ENCODE measurements at regions not wholly inside any gene's neighbourhood (a gene's known extent, or its start where the extent isn't known, plus 50 kb on each side); places are given as distances from the start of the nearest gene placed in this dataset.

- TF ChIP-seq, protein P1, sequence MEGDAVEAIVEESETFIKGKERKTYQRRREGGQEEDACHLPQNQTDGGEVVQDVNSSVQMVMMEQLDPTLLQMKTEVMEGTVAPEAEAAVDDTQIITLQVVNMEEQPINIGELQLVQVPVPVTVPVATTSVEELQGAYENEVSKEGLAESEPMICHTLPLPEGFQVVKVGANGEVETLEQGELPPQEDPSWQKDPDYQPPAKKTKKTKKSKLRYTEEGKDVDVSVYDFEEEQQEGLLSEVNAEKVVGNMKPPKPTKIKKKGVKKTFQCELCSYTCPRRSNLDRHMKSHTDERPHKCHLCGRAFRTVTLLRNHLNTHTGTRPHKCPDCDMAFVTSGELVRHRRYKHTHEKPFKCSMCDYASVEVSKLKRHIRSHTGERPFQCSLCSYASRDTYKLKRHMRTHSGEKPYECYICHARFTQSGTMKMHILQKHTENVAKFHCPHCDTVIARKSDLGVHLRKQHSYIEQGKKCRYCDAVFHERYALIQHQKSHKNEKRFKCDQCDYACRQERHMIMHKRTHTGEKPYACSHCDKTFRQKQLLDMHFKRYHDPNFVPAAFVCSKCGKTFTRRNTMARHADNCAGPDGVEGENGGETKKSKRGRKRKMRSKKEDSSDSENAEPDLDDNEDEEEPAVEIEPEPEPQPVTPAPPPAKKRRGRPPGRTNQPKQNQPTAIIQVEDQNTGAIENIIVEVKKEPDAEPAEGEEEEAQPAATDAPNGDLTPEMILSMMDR (IDR thresholded peaks at IDR 0.05; ENCODE audit: low read depth, low read length) = no peak
- no peak overlapping the region for H3K4me3 ChIP-seq (ENCODE audit: low read depth, low read length)
These were observed 692.3 kb downstream of the RNF144A start for GRCh38 chr2:7609556-7609955.

DNA sequence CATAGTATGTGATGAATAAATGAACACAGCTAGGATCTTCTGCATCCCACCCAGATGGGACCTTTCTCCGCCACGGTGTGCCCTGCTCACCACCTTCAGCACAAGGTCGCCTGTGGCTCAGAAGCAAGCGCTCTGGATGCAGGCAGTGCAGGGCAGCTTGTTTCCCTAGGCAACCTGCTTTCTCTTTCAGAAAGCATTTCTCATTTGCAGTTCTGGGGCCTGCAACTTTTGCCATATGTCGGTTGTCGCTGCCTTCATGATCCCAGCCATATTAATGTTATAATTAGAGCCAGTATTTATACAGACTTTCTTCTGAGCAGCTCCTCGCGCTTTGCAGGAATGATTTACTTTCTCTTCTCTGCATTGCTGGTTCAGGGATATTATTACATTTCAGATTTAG is 692.8 kb downstream of the RNF144A start:
- H3K4me3 ChIP-seq (ENCODE audit: low read depth, low read length) = no peak overlapping the region
- TF ChIP-seq, protein P1 (IDR thresholded peaks at IDR 0.05; ENCODE audit: low read depth, low read length) = no peak

DNA sequence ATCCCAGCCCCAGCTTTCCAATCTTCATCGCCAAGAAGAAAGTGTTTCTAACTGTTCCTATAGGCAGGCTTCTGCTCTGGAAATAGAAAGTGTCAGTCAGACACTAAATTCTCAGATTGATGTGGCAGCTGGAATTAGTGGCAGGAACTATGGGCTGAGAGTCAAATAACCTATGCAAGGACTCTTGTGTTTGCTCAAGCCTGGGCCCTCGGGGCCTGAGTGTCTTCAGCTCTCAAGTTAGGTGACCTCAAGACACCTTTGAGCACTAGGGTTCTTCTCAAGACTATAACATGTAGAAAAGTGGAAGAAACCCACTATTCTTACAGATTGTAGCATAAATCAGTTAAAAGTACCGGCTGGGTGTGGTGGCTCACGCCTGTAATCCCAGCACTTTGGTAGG is 694.5 kb downstream of the RNF144A start:
- TF ChIP-seq, protein P1 (IDR thresholded peaks at IDR 0.05; ENCODE audit: low read depth, low read length) = no peak
- H3K4me3 ChIP-seq (ENCODE audit: low read depth, low read length) = no peak overlapping the region

DNA sequence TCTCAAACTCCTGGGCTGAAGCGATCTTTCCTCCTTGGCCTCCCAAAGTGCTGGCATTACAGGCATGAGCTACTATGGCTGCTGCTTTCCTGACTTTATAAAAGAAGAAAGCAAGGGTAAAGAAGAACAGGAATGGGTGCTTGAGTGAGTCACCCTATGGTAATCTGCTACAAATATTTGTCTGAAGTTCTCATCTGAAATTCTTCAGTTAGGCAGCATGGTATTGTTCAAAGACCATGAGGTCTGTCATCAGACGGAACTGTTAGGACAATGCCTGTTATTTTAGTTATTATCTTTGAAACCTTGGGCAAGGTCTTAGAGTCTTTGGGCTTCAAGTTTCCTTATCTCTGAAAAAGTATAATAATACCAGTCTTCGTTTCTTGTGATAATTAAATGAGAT is 695.8 kb downstream of the RNF144A start:
- TF ChIP-seq, protein P1 (IDR thresholded peaks at IDR 0.05; ENCODE audit: low read depth, low read length) = no peak

DNA sequence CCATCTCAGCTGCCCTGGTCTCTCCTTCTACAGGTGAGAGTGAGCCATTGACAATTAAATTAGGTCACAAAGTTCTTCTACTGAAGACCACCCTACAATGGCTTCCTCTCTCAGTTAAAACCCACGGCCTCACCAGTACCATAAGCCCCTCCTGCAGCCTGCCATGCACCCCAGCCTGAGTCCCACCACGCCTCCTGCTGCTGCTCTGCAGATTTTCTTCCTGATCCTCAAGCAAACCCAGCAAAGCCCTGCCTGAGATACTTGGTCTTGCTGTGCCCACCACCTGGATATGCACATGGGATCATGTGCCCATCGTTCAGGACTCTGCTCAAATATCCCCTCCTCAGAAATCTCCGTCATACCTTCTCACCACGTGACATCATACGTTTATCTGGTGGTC is 696.6 kb downstream of the RNF144A start:
- TF ChIP-seq, protein P1 (IDR thresholded peaks at IDR 0.05; ENCODE audit: low read depth, low read length) = no peak
- no peak overlapping the region for H3K4me3 ChIP-seq (ENCODE audit: low read depth, low read length)

More for the DNA sequence above, 695.8 kb downstream of the RNF144A start:
- H3K4me3 ChIP-seq (ENCODE audit: low read depth, low read length) = no peak overlapping the region

DNA sequence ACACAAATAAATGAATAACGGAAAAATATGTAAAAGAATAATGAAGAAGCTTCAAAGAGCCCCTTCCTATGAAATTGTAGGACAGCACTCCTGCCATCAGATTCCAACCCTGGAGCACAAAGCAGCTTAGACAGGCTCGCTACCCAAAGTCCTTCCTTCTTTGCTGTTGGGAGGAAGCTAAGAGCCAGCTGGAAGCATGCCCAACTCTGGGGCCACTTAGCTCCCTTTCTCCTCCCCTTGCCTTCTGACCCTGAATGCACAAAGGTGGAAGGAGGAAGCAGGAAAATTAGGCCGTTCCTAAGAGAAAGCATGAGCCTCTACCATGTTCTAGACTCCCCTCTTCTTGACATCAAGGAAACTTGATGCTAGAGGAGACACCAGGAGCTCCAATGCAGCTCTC is 700.8 kb downstream of the RNF144A start:
- TF ChIP-seq, protein P1 (IDR thresholded peaks at IDR 0.05; ENCODE audit: low read depth, low read length) = no peak

DNA sequence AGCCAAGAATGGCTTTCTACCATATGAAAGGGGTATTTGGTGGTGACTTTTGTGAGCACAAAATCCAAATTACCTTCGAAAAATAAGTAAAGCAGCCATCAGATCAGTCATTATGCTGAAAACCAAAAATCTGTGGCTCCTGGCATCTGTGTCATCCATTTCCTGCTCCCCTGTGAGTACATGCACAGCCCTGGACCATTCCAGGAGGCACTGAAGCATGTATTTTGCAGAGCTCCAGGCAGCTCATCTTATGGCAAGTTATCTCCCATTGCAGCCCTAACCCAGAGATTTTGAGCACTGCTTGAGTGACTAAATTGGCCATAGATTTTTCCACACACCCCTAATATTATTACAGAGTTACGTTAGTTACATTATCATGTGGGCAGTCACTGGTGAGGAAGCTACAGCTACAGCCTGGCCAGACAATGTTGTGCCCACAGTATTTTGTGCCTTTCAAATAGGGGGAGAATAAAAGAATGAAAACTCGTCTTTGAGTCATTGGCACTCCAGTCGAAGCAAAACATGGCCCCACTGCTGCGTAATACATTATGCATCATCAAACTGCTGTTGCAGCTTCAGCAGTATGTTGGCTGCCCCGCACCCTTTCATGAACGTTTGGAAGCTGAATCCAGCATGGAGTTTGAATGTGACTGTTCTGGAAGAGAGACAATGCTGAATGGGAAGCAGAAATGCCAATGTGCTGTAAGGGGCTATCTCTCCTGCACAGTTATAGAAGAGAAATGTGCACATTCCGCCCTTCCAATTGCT is 702.2 kb downstream of the RNF144A start:
- TF ChIP-seq, protein P1 (IDR thresholded peaks at IDR 0.05; ENCODE audit: low read depth, low read length) = no peak
- no peak overlapping the region for H3K4me3 ChIP-seq (ENCODE audit: low read depth, low read length)

More for the DNA sequence above, 700.8 kb downstream of the RNF144A start:
- no peak overlapping the region for H3K4me3 ChIP-seq (ENCODE audit: low read depth, low read length)
